ENCODE measurements at regions not wholly inside any gene's neighbourhood (a gene's known extent, or its start where the extent isn't known, plus 50 kb on each side); places are given as distances from the start of the nearest gene placed in this dataset.

GRCh38 chr3:194998948-194999347 is 272.0 kb downstream of the XXYLT1 start:
- no peak overlapping the region for H3K56ac ChIP-seq (ENCODE audit: extremely low read depth, insufficient read depth, low read length)
- H3K27ac ChIP-seq (ENCODE audit: insufficient read depth, low read length) = no peak overlapping the region
- H4K20me1 ChIP-seq (ENCODE audit: insufficient read depth, low read length) = no peaks in the 10 kb centered on the region
- no peaks in the 10 kb centered on the region for H3K9me1 ChIP-seq (ENCODE audit: insufficient read depth, low read length)
- dilution Hi-C loops (cut with HindIII; ENCODE audit: low sequenced_read_pairs, unreplicated experiment) = no loop called here
- peaks cover 6% of the 10 kb centered on the region; the same call in 1 of the 2 replicates for H3K4me1 ChIP-seq (ENCODE audit: control insufficient read depth, insufficient read depth, low read length)
- H3K27me3 ChIP-seq (ENCODE audit: control insufficient read depth, insufficient read depth, low read length) = peaks cover 64% of the 10 kb centered on the region
- H2BK5ac ChIP-seq (ENCODE audit: low read depth, low read length, poor library complexity, severe bottlenecking) = no peak overlapping the region
- no peak overlapping the region for H3K18ac ChIP-seq (ENCODE audit: low read depth, low read length)
- H3K79me1 ChIP-seq (ENCODE audit: low read depth in 1 of 2, low read length in 2 of 2) = no peaks in the 10 kb centered on the region
- H2BK120ac ChIP-seq (ENCODE audit: low read depth, low read length) = no peak overlapping the region
- no TSS peak for BruUV-seq (replicated peaks)
- no peak overlapping the region for H4K8ac ChIP-seq (ENCODE audit: low read depth in 2 of 2, low read length in 2 of 2)
- H4K91ac ChIP-seq (ENCODE audit: insufficient read depth, low read depth, low read length) = no peak overlapping the region
- H3K9ac ChIP-seq (ENCODE audit: low read depth, low read length) = no peak overlapping the region
- H3K23ac ChIP-seq (ENCODE audit: low read depth, low read length) = no peak overlapping the region
- DNase-seq = no peak
- H2AFZ ChIP-seq (replicated peaks; ENCODE audit: low read length, poor library complexity) = no peak overlapping the region
- no peak overlapping the region for H3K4me3 ChIP-seq (ENCODE audit: insufficient read depth, low read depth, low read length)
- POLR2A ChIA-PET (ENCODE audit: unreplicated experiment) = no interaction called here
- H2AK9ac ChIP-seq (replicated peaks; ENCODE audit: low read depth, low read length, poor library complexity) = no peak overlapping the region
- no peak overlapping the region for H4K5ac ChIP-seq (ENCODE audit: low read depth, low read length)
- no peak overlapping the region for H2AK5ac ChIP-seq (ENCODE audit: low read depth, low read length)
- H2BK20ac ChIP-seq (ENCODE audit: low read depth, low read length) = no peak overlapping the region
- WGBS, 2 experiments (ENCODE audit: extremely low coverage in 2 of 2, insufficient read length in 1 of 2) = no CpG with 5 or more reads among the region's 5 CpGs
- no peak for ATAC-seq (ENCODE audit: low read depth)
- CTCF ChIA-PET = no interaction called here
- no peaks in the 10 kb centered on the region for H3K36me3 ChIP-seq (ENCODE audit: control insufficient read depth, insufficient read depth, low read length)
- no peak overlapping the region for H3K4ac ChIP-seq (ENCODE audit: low read depth, low read length)
- no peak for TF ChIP-seq MXI1 (IDR thresholded peaks at IDR 0.05; ENCODE audit: borderline replicate concordance, low read depth, low read length)
- no peak for TF ChIP-seq RCOR1 (IDR thresholded peaks at IDR 0.05; ENCODE audit: insufficient replicate concordance, low read length)
- TF ChIP-seq MAZ (IDR thresholded peaks at IDR 0.05; ENCODE audit: borderline replicate concordance, low read depth, low read length) = no peak
- no peak for TF ChIP-seq POLR2A (IDR thresholded peaks at IDR 0.05; ENCODE audit: low read depth, low read length)
- TF ChIP-seq FOS (IDR thresholded peaks at IDR 0.05; ENCODE audit: low read depth, low read length) = no peak
- TF ChIP-seq, protein P1, sequence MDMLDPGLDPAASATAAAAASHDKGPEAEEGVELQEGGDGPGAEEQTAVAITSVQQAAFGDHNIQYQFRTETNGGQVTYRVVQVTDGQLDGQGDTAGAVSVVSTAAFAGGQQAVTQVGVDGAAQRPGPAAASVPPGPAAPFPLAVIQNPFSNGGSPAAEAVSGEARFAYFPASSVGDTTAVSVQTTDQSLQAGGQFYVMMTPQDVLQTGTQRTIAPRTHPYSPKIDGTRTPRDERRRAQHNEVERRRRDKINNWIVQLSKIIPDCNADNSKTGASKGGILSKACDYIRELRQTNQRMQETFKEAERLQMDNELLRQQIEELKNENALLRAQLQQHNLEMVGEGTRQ (IDR thresholded peaks at IDR 0.05; ENCODE audit: low read depth, low read length) = no peak
- TF ChIP-seq, protein P2, sequence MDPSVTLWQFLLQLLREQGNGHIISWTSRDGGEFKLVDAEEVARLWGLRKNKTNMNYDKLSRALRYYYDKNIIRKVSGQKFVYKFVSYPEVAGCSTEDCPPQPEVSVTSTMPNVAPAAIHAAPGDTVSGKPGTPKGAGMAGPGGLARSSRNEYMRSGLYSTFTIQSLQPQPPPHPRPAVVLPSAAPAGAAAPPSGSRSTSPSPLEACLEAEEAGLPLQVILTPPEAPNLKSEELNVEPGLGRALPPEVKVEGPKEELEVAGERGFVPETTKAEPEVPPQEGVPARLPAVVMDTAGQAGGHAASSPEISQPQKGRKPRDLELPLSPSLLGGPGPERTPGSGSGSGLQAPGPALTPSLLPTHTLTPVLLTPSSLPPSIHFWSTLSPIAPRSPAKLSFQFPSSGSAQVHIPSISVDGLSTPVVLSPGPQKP (IDR thresholded peaks at IDR 0.05; ENCODE audit: borderline replicate concordance, low read depth, low read length) = no peak
- TF ChIP-seq NFE2L2 (IDR thresholded peaks at IDR 0.05; ENCODE audit: low read depth, low read length) = no peak
- no peak for TF ChIP-seq RAD21 (IDR thresholded peaks at IDR 0.05; ENCODE audit: low read length)
- no peak for TF ChIP-seq CTCF (conservative IDR thresholded peaks at IDR 0.05; ENCODE audit: low read depth, low read length)
- TF ChIP-seq CHD1 (IDR thresholded peaks at IDR 0.05; ENCODE audit: low read depth, low read length) = no peak
- no peak for TF ChIP-seq RFX5 (IDR thresholded peaks at IDR 0.05; ENCODE audit: low read depth, low read length)
- TF ChIP-seq SMC3 (IDR thresholded peaks at IDR 0.05; ENCODE audit: low read depth, low read length) = no peak
- TF ChIP-seq MAFK (IDR thresholded peaks at IDR 0.05; ENCODE audit: low read depth, low read length) = no peak
- TF ChIP-seq BHLHE40 (IDR thresholded peaks at IDR 0.05; ENCODE audit: low read depth, low read length) = no peak
- no peak for TF ChIP-seq CEBPB (IDR thresholded peaks at IDR 0.05; ENCODE audit: low read depth, low read length)
- no peaks in the 10 kb centered on the region for H3K9me3 ChIP-seq (ENCODE audit: control insufficient read depth, insufficient read depth, low read length)
- H2BK15ac ChIP-seq (ENCODE audit: low read depth, low read length) = no peak overlapping the region
- H3K4me2 ChIP-seq (ENCODE audit: low read depth, low read length) = no peak overlapping the region
- intact Hi-C loops (cut with micrococcal nuclease) = no loop called here
- no peak overlapping the region for H3K14ac ChIP-seq (replicated peaks; ENCODE audit: low read depth, low read length)
- in situ Hi-C loops (cut with MboI; ENCODE audit: low sequenced_read_pairs) = no loop called here

All from IMR-90 (cell line).